ENCODE measurements at regions not wholly inside any gene's neighbourhood (a gene's known extent, or its start where the extent isn't known, plus 50 kb on each side); places are given as distances from the start of the nearest gene placed in this dataset.

DNA sequence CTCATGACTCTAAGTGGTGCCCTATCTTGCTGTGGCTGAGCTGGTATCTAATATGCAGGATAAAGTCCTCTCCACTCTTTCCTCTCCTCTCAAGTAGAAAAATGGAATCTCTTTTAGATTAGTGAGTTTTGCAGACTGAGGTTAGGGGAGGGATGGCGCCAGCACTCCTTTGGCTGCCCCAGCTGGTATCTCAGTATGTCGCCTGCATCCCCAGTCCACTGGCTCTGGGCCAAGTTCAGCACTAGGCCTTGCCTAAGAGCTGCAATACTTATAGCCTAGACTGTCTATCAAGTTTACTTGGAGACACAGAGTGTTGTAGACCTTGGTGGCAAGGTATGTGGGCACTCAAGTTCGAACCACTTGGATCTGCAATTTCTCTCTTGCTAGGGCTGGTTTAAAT, 351.3 kb downstream of the NAP1L3 start:
- CTCF ChIA-PET: no interaction called here
- WGBS (ENCODE audit: low lambda C conversion rate): 3% methylated on average over 3 of the region's 3 CpGs

DNA sequence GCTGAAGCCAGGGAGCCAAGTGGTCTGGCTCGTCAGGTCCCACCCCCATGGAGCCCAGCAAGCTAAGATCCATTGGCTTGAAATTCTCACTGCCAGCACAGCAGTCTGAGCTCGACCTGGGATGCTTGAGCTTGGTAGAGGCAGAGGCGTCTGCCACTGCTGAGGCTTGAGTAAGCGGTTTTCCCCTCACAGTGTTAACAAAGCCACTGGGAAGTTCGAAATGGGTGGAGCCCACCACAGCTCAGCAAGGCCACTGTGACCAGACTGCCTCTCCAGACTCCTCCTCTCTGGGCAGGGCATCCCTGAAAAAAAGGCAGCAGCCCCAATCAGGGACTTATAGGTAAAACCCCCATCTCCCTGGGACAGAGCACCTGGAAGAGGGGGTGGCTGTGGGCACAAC, 353.8 kb downstream of the NAP1L3 start:
- Histone ChIP-seq H3K4me3 (ENCODE audit: low read depth in 2 of 2, low read length in 1 of 2) (no peak overlapping the region), H3K4me2 (no peak overlapping the region), H2AFZ (ENCODE audit: low read depth) (no peak overlapping the region), H3K79me2 (ENCODE audit: insufficient read depth) (no peaks in the 10 kb centered on the region), H3K27me3 (ENCODE audit: insufficient read depth) (no peaks in the 10 kb centered on the region), H3K9me2 (no peaks in the 10 kb centered on the region), H3K9me3 (no peaks in the 10 kb centered on the region), H3K4me1 (ENCODE audit: control insufficient read depth in 1 of 2, insufficient read depth in 2 of 2, low read depth in 1 of 2, low read length in 1 of 2) (no peaks in the 10 kb centered on the region), H4K20me1 (ENCODE audit: insufficient read depth) (no peaks in the 10 kb centered on the region), H3K36me3 (replicated peaks in 1 of 2; ENCODE audit: control insufficient read depth in 1 of 2, insufficient read depth in 2 of 2, low read length in 1 of 2) (no peaks in the 10 kb centered on the region), H3K27ac (ENCODE audit: low read depth in 2 of 2, low read length in 1 of 2) (no peak overlapping the region), H3F3A (replicated peaks; ENCODE audit: insufficient read depth) (no peaks in the 10 kb centered on the region), H3K9ac (no peak overlapping the region)
- 0% methylated on average over 4 of the region's 5 CpGs for WGBS (ENCODE audit: low lambda C conversion rate)
- no peak for DNase-seq
- ChIA-PET POLR2A (no interaction called here), CTCF (no interaction called here)
- TF ChIP-seq FOXM1 (IDR thresholded peaks at IDR 0.05; ENCODE audit: low read depth) (no peak), RAD21 (IDR thresholded peaks at IDR 0.05; ENCODE audit: low read length) (no peak), SMC3 (IDR thresholded peaks at IDR 0.05; ENCODE audit: low read depth, low read length) (no peak), SIN3A (IDR thresholded peaks at IDR 0.05; ENCODE audit: borderline replicate concordance, low read depth, low read length) (no peak), EZH2phosphoT487 (IDR thresholded peaks at IDR 0.05; ENCODE audit: borderline replicate concordance, low read depth) (no peak), ELF1 (IDR thresholded peaks at IDR 0.05) (no peak), RXRA (IDR thresholded peaks at IDR 0.05; ENCODE audit: borderline replicate concordance, low read depth) (no peak), MEF2A (IDR thresholded peaks at IDR 0.05; ENCODE audit: borderline replicate concordance, low read depth) (no peak), TAF1 (IDR thresholded peaks at IDR 0.05; ENCODE audit: borderline replicate concordance, low read depth, low read length) (no peak), YY1 (IDR thresholded peaks at IDR 0.05; ENCODE audit: low read depth) (no peak), NFIC (IDR thresholded peaks at IDR 0.05; ENCODE audit: borderline replicate concordance) (no peak), JUND (IDR thresholded peaks at IDR 0.05) (no peak), CHD2 (IDR thresholded peaks at IDR 0.05; ENCODE audit: low read length, partially characterized antibody) (no peak), POLR2AphosphoS5 (IDR thresholded peaks at IDR 0.05; ENCODE audit: low read depth, low read length) (no peak)
- TF ChIP-seq, protein P1, sequence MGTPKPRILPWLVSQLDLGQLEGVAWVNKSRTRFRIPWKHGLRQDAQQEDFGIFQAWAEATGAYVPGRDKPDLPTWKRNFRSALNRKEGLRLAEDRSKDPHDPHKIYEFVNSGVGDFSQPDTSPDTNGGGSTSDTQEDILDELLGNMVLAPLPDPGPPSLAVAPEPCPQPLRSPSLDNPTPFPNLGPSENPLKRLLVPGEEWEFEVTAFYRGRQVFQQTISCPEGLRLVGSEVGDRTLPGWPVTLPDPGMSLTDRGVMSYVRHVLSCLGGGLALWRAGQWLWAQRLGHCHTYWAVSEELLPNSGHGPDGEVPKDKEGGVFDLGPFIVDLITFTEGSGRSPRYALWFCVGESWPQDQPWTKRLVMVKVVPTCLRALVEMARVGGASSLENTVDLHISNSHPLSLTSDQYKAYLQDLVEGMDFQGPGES (IDR thresholded peaks at IDR 0.05; ENCODE audit: low read depth, low read length): no peak

More for the DNA sequence above, 351.3 kb downstream of the NAP1L3 start:
- Histone ChIP-seq H3K4me1 (ENCODE audit: control insufficient read depth in 1 of 2, insufficient read depth in 2 of 2, low read depth in 1 of 2, low read length in 1 of 2) (no peaks in the 10 kb centered on the region), H3K9me2 (no peaks in the 10 kb centered on the region), H3F3A (replicated peaks; ENCODE audit: insufficient read depth) (no peaks in the 10 kb centered on the region), H3K79me2 (ENCODE audit: insufficient read depth) (no peaks in the 10 kb centered on the region), H3K27me3 (ENCODE audit: insufficient read depth) (no peaks in the 10 kb centered on the region), H3K4me3 (ENCODE audit: low read depth in 2 of 2, low read length in 1 of 2) (no peak overlapping the region), H3K9me3 (no peaks in the 10 kb centered on the region), H3K4me2 (no peak overlapping the region), H4K20me1 (ENCODE audit: insufficient read depth) (no peaks in the 10 kb centered on the region), H3K36me3 (replicated peaks in 1 of 2; ENCODE audit: control insufficient read depth in 1 of 2, insufficient read depth in 2 of 2, low read length in 1 of 2) (no peaks in the 10 kb centered on the region), H2AFZ (ENCODE audit: low read depth) (no peak overlapping the region), H3K27ac (ENCODE audit: low read depth in 2 of 2, low read length in 1 of 2) (no peak overlapping the region), H3K9ac (no peak overlapping the region)
- no peak for DNase-seq
- POLR2A ChIA-PET: no interaction called here
- no peak for TF ChIP-seq MXI1 (IDR thresholded peaks at IDR 0.05; ENCODE audit: low read depth, low read length)
- TF ChIP-seq EP300 (IDR thresholded peaks at IDR 0.05; ENCODE audit: borderline replicate concordance in 1 of 2, low read depth in 1 of 2, low read length in 1 of 2): no peak
- no peak for TF ChIP-seq YY1 (IDR thresholded peaks at IDR 0.05; ENCODE audit: low read depth)
- TF ChIP-seq, protein P2, sequence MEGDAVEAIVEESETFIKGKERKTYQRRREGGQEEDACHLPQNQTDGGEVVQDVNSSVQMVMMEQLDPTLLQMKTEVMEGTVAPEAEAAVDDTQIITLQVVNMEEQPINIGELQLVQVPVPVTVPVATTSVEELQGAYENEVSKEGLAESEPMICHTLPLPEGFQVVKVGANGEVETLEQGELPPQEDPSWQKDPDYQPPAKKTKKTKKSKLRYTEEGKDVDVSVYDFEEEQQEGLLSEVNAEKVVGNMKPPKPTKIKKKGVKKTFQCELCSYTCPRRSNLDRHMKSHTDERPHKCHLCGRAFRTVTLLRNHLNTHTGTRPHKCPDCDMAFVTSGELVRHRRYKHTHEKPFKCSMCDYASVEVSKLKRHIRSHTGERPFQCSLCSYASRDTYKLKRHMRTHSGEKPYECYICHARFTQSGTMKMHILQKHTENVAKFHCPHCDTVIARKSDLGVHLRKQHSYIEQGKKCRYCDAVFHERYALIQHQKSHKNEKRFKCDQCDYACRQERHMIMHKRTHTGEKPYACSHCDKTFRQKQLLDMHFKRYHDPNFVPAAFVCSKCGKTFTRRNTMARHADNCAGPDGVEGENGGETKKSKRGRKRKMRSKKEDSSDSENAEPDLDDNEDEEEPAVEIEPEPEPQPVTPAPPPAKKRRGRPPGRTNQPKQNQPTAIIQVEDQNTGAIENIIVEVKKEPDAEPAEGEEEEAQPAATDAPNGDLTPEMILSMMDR (IDR thresholded peaks at IDR 0.05): no peak
- no peak for TF ChIP-seq GABPA (IDR thresholded peaks at IDR 0.05; ENCODE audit: low read depth)
- no peak for TF ChIP-seq TAF1 (IDR thresholded peaks at IDR 0.05; ENCODE audit: borderline replicate concordance, low read depth, low read length)
- no peak for TF ChIP-seq EZH2phosphoT487 (IDR thresholded peaks at IDR 0.05; ENCODE audit: borderline replicate concordance, low read depth)
- TF ChIP-seq, protein P3, sequence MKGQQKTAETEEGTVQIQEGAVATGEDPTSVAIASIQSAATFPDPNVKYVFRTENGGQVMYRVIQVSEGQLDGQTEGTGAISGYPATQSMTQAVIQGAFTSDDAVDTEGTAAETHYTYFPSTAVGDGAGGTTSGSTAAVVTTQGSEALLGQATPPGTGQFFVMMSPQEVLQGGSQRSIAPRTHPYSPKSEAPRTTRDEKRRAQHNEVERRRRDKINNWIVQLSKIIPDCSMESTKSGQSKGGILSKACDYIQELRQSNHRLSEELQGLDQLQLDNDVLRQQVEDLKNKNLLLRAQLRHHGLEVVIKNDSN (IDR thresholded peaks at IDR 0.05; ENCODE audit: borderline replicate concordance, low read depth): no peak
- TF ChIP-seq JUND (IDR thresholded peaks at IDR 0.05): no peak
- TF ChIP-seq RCOR1 (IDR thresholded peaks at IDR 0.05; ENCODE audit: low read length): no peak
- no peak for TF ChIP-seq FOXJ3 (CRISPR knock-in tag; IDR thresholded peaks at IDR 0.05)
- TF ChIP-seq NRF1 (IDR thresholded peaks at IDR 0.05; ENCODE audit: low read depth, low read length): no peak
- TF ChIP-seq, protein P4, sequence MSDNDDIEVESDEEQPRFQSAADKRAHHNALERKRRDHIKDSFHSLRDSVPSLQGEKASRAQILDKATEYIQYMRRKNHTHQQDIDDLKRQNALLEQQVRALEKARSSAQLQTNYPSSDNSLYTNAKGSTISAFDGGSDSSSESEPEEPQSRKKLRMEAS (IDR thresholded peaks at IDR 0.05; ENCODE audit: low read depth): no peak
- TF ChIP-seq NFIC (IDR thresholded peaks at IDR 0.05; ENCODE audit: borderline replicate concordance): no peak
- TF ChIP-seq, protein P5, sequence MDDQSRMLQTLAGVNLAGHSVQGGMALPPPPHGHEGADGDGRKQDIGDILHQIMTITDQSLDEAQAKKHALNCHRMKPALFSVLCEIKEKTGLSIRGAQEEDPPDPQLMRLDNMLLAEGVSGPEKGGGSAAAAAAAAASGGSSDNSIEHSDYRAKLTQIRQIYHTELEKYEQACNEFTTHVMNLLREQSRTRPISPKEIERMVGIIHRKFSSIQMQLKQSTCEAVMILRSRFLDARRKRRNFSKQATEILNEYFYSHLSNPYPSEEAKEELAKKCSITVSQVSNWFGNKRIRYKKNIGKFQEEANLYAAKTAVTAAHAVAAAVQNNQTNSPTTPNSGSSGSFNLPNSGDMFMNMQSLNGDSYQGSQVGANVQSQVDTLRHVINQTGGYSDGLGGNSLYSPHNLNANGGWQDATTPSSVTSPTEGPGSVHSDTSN (IDR thresholded peaks at IDR 0.05): no peak
- TF ChIP-seq GATA2 (CRISPR knock-in tag; IDR thresholded peaks at IDR 0.05): no peak
- TF ChIP-seq TCF12 (IDR thresholded peaks at IDR 0.05): no peak
- no peak for TF ChIP-seq FOXM1 (IDR thresholded peaks at IDR 0.05; ENCODE audit: low read depth)
- no peak for TF ChIP-seq RFX5 (IDR thresholded peaks at IDR 0.05; ENCODE audit: low read length)
- no peak for TF ChIP-seq SMC3 (IDR thresholded peaks at IDR 0.05; ENCODE audit: low read depth, low read length)

Data from SK-N-SH (cell line).